Adrenal gland (tissue), 9 donors: ENCODE measurements at regions not wholly inside any gene's neighbourhood (a gene's known extent, or its start where the extent isn't known, plus 50 kb on each side); places are given as distances from the start of the nearest gene placed in this dataset.

ENCODE experiments used
- DNase-seq, 7 donors: peaks; one replicate each; pipeline ENCODE4 v3.0.0-alpha.2; 2019 to 2020
- H3K27ac ChIP-seq, 5 donors: fragments of 200-600 bp; sonication (generic) in 4 of 5; 1 replicate in 3 of 5; 2 replicates in 2 of 5; pipeline versions ENCODE4 v1.5.1 to v1.8.0; 2016 to 2020; ENCODE audit warnings: mild to moderate bottlenecking in 1 of 5
- H3K27me3 ChIP-seq: fragments of 200-600 bp; 2 replicates; pipeline ENCODE4 v1.8.0; 2021
- H3K36me3 ChIP-seq, 2 donors: fragments of 200-600 bp; replicated peaks in 1 of 2; 1 replicate in 1 of 2; 2 replicates in 1 of 2; pipeline versions ENCODE4 v1.5.1 to v1.8.0; 2018 to 2022
- H3K4me1 ChIP-seq, 2 donors: fragments of 200-600 bp; replicated peaks in 1 of 2; 1 replicate in 1 of 2; 2 replicates in 1 of 2; pipeline versions ENCODE4 v1.5.1 to v1.8.0; 2018 to 2021
- H3K4me3 ChIP-seq, 4 donors: fragments of 200-600 bp; sonication (generic) in 3 of 4; one replicate each; pipeline ENCODE4 v1.5.1; 2016 to 2018
- H3K9me3 ChIP-seq, 3 donors: fragments of 200-600 bp; sonication (generic) in 1 of 3; replicated peaks in 1 of 3; 1 replicate in 2 of 3; 2 replicates in 1 of 3; pipeline versions ENCODE4 v1.5.1 to v1.8.0; 2016 to 2021
- POLR2A ChIP-seq, 2 donors: fragments of 450-650 bp; IDR thresholded peaks; one replicate each; pipeline ENCODE4 v1.6.1; 2017; ENCODE audit warnings: antibody characterized with exemption in 2 of 2, mild to moderate bottlenecking in 2 of 2, moderate library complexity in 1 of 2
- WGBS, 4 donors: extraction: QIAGEN DNeasy Blood & Tissue Kit in 2 of 4; methylation state at CpG; one replicate each; pipeline versions ENCODE4 v1.1.5 to v1.1.7; 2013 to 2017; 5-methylcytosine and 5-hydroxymethylcytosine counted together
- intact Hi-C, 2 donors: fragments of 100-400 bp; cut with DNase I; formaldehyde crosslinking; loops; one replicate each; pipeline versions ENCODE4 v1.14.1 to v1.15.0; 2022 to 2023
- TF ChIP-seq, protein P1 (sequence below), 6 experiments: fragments of 450-650 bp in 4 of 6; fragments of 200-600 bp in 2 of 6; sonication (generic) in 1 of 6; IDR thresholded peaks; 1 replicate in 5 of 6; 2 replicates in 1 of 6; pipeline versions ENCODE4 v1.5.1 to v1.8.0; 2016 to 2021; ENCODE audit warnings: antibody characterized with exemption in 6 of 6, mild to moderate bottlenecking in 2 of 6, moderate library complexity in 1 of 6
- donor health status: healthy with polysubstance abuse.
- donor health status: Bipolar disorder and iron deficiency.
- donor health status: DM: yes; HTN: yes; CAD: no.
- donor health status: DM: no; HTN: no; CAD: no.
- donor health status: DM: no; HTN: no; CAD: no.

DNA sequence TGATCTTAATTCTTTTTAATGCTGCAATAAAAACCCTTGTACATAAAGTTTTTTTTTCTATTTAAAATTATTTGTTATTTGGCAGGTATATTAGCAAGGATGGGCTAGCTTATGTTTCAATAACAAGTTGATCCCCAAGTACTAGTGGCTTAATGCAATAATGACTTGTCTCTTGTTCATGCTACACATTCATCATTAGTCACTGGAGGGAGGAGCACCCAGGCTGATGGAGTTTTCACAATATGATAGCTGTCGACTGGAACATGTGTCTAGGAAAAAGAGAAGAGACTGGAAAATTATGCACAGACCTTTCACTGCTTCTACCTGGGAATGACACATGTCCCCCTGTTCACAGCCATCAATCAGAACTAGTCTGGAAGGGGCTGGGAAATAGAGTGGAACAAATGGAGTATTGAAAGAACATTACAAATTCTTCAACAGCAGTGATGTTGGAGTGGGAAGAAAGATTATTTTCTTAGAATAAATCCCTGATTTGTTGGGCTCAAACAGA, 387.9 kb upstream of the RPS6KA3 start:
- Histone ChIP-seq H3K36me3 (no peaks in the 10 kb centered on the region), H3K27me3 (no peaks in the 10 kb centered on the region), H3K4me3 (no peak overlapping the region), H3K9me3 (no peaks in the 10 kb centered on the region), H3K27ac (no peak overlapping the region), H3K4me1 (no peaks in the 10 kb centered on the region)
- no peak for DNase-seq
- WGBS, 4 donors: 57 to 80% (median 69%) methylated on average over 1 of the region's 1 CpG
- TF ChIP-seq POLR2A (IDR thresholded peaks at IDR 0.05): no peak
- TF ChIP-seq, protein P1, sequence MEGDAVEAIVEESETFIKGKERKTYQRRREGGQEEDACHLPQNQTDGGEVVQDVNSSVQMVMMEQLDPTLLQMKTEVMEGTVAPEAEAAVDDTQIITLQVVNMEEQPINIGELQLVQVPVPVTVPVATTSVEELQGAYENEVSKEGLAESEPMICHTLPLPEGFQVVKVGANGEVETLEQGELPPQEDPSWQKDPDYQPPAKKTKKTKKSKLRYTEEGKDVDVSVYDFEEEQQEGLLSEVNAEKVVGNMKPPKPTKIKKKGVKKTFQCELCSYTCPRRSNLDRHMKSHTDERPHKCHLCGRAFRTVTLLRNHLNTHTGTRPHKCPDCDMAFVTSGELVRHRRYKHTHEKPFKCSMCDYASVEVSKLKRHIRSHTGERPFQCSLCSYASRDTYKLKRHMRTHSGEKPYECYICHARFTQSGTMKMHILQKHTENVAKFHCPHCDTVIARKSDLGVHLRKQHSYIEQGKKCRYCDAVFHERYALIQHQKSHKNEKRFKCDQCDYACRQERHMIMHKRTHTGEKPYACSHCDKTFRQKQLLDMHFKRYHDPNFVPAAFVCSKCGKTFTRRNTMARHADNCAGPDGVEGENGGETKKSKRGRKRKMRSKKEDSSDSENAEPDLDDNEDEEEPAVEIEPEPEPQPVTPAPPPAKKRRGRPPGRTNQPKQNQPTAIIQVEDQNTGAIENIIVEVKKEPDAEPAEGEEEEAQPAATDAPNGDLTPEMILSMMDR (IDR thresholded peaks at IDR 0.05): no peak
- intact Hi-C loops: no loop called here

DNA sequence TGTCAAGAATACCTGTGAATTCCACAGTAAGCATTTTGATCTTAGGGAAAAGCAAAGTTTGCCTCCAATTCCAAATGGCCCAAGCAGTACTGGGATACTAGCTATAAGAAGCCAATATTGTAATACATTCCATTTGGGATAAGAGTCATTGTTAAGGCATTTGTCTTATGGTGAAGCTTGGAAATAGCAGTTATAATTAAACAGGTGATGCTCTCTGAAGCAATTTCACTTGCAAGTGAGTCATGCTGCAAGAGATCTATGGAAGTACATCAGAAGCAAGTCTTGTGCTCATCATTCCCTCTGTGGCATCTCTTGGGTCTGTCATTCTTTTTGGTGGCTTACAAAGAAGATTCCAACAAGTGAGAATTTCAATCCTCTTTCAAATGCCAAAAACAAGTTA, 386.4 kb upstream of the RPS6KA3 start:
- no peak overlapping the region for H3K27ac ChIP-seq
- H3K4me3 ChIP-seq: no peak overlapping the region
- no peaks in the 10 kb centered on the region for H3K36me3 ChIP-seq
- H3K27me3 ChIP-seq: no peaks in the 10 kb centered on the region
- no peak for DNase-seq
- TF ChIP-seq POLR2A (IDR thresholded peaks at IDR 0.05): no peak
- TF ChIP-seq, protein P1 (IDR thresholded peaks at IDR 0.05): no peak
- H3K9me3 ChIP-seq: no peaks in the 10 kb centered on the region
- H3K4me1 ChIP-seq: no peaks in the 10 kb centered on the region
- intact Hi-C loops: no loop called here

DNA sequence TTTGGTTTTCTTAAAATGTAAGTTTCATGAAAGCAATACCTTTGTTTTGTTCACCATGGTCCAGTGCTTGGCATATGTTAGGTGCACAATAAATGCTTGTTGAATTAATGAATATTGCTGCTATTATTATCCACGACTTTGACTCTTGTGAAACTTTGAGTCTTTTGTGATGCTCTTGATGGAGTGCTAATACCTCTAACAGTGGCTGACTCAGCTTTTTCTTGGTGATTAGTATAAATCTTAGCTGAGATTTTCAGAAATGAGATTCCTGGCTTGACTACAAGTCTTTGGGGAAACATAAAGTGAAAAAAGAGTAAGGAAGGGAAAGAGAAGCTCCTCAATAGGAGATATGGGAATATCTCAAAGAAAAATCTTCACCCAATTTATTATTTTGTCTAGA, 375.2 kb upstream of the RPS6KA3 start:
- Histone ChIP-seq H3K27me3 (no peaks in the 10 kb centered on the region), H3K36me3 (no peaks in the 10 kb centered on the region), H3K9me3 (no peaks in the 10 kb centered on the region), H3K27ac (no peak overlapping the region), H3K4me3 (no peak overlapping the region), H3K4me1 (no peaks in the 10 kb centered on the region)
- WGBS, 4 donors: 34 to 58% (median 51%) methylated on average over 1 of the region's 1 CpG
- no peak for DNase-seq
- intact Hi-C loops: no loop called here
- TF ChIP-seq, protein P1 (IDR thresholded peaks at IDR 0.05): no peak
- TF ChIP-seq POLR2A (IDR thresholded peaks at IDR 0.05): no peak

DNA sequence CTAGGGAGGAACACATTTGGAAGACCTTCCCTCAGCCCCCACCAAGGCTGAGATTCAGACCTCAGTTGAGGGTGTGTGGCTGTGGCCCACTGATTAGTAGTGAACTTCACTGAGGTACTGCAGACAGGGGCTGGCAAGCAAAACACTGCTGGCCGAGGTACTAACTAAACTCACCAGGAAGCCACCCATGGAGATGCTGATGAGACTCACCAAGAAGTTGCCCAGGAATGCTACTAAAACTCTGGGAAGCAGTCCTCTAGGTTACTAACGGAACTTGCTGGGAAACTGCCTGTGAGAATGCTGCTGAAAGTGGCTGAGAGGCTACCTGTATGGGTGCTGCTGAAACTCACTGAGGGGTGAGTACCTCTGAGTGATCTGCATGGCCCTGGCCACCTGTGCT, 372.4 kb upstream of the RPS6KA3 start:
- Histone ChIP-seq H3K27ac (no peak overlapping the region), H3K9me3 (no peaks in the 10 kb centered on the region), H3K27me3 (no peaks in the 10 kb centered on the region), H3K36me3 (no peaks in the 10 kb centered on the region), H3K4me3 (no peak overlapping the region), H3K4me1 (no peaks in the 10 kb centered on the region)
- TF ChIP-seq POLR2A (IDR thresholded peaks at IDR 0.05): no peak
- TF ChIP-seq, protein P1 (IDR thresholded peaks at IDR 0.05): no peak
- intact Hi-C loops: no loop called here
- WGBS, 4 donors: 20 to 50% (median 50%) methylated on average over 1 to 2 of the region's 2 CpGs; no CpG with 5 or more reads in 1 of the 4 donors
- DNase-seq: no peak
